ENCODE measurements at regions not wholly inside any gene's neighbourhood (a gene's known extent, or its start where the extent isn't known, plus 50 kb on each side); places are given as distances from the start of the nearest gene placed in this dataset.

DNA sequence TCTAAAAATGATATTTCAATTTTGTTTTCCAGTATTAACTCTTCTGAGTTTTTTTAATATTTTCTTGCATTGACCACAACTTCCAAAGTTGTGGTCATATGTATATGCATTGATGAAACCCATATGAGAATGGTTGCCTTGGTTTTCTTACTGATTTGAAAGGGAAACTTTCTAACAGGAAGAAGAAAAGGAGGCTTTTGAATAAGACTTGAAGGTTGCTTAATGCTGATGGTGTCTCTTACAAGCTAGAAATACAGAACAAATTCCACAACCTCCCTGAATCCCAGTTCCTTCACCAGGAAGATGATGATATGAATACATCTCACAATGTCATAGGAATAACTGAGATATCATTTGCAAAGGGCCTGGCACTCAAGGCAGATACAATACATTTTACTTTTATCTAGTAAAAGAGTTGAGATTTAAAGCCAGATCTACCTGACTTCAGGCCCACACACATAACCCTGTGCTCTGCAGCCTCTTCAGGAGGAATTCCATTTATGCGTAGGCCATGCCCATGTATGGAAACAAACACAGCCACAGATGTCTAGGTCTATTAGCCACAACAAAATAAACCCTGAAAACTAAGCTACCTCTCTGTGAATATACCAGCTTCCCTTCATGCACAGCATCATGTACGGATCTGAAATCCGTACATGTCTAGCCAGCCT is 165.4 kb upstream of the PLEKHG7 start:
- H3K4me3 ChIP-seq, result no peak overlapping the region
- H3K36me3 ChIP-seq, result no peaks in the 10 kb centered on the region
- DNase-seq, result no peak
- H3K27me3 ChIP-seq, result no peaks in the 10 kb centered on the region
- no peaks in the 10 kb centered on the region for H3K9me3 ChIP-seq

DNA sequence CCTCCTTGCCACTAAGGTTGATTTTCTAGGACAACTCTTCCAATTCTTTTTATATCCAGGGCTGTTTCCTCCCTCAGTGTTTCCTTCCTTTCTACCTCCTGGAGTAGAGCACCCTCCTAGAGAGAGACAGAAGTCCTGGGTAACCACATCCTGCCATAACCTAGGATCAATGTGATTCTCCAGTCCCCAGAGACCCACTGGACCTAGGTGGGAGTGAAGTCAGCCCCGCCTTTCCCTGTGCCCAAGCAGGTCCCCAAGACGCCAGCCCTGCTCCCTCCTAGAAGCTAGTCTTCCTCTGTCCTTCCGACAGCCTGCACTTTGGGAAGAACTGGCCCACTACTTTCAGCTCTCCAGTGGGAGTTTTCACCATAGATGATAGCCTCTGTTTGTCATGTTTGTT is 166.8 kb upstream of the PLEKHG7 start:
- no peak for DNase-seq
- Histone ChIP-seq H3K36me3 (no peaks in the 10 kb centered on the region), H3K4me3 (no peak overlapping the region), H3K9me3 (no peaks in the 10 kb centered on the region), H3K27me3 (no peaks in the 10 kb centered on the region)

DNA sequence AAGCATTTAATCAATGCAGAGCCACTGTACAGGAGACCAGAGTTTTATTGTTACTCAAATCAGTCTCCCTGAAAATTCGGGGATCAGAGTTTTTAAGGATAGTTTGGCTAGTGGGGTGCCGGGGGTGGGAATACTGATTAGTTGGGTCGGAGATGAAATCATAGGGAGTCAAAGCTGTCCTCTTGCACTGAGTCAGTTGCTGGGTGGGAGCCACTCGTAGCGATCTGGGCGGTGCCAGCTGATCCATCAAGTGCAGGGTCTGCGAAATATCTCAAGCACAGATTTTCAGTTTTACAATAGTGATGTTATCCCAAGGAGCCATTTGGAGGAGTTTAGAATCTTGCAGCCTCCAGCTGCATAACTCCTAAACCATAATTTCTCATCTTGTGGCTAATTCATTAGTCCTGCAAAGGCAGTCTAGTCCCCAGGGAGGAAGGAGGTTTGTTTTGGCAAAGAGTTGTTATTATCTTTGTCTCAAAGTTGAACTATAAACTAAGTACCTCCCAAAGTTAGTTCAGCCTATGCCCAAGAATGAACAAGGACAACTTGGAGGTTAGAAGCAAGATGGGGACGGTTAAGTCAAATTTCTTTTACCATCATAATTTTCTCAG is 169.4 kb upstream of the PLEKHG7 start:
- H3K4me3 ChIP-seq, result no peak overlapping the region
- H3K36me3 ChIP-seq, result no peaks in the 10 kb centered on the region
- H3K9me3 ChIP-seq, result no peaks in the 10 kb centered on the region
- DNase-seq, result no peak
- no peaks in the 10 kb centered on the region for H3K27me3 ChIP-seq

DNA sequence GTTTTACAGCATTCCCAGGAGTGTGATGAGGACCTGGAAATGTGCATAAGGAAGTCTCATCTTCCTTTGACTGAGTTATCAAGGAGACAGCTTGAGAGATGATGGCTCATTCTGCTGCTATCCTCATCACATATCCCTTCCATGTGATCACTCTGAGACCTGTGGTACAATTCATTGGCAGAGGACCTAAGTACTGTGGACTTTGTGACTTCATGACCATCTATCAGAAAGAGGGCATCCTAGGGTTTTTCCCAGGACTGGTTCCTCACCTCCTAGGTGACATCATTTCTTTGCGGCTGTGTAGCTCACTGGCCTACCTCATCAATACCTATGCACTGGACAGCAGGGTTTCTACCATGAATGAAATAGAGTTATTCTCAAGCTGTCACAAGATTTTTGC is 172.1 kb upstream of the PLEKHG7 start:
- H3K36me3 ChIP-seq, result no peaks in the 10 kb centered on the region
- no peak overlapping the region for H3K4me3 ChIP-seq
- no peak for DNase-seq
- no peaks in the 10 kb centered on the region for H3K9me3 ChIP-seq
- H3K27me3 ChIP-seq, result no peaks in the 10 kb centered on the region

DNA sequence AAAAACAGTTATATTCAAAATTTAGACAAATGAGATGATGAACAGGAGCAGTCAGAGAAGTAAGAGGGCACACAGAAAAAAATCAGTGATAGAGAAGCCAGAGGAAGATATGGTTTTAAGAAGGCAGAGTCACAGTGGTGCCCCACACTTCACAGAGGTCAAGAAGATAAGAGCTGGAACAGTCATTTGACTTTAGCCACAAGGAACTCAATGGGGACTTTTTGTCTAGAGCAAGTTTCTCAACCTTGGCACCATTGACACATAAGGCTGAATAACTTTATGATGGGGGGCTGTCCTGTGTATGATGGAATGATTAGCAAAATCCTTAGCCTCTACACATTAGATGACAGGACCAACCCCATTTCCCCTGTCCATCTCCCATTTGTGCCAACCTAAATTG is 172.8 kb upstream of the PLEKHG7 start:
- H3K4me3 ChIP-seq, result no peak overlapping the region
- H3K9me3 ChIP-seq, result no peaks in the 10 kb centered on the region
- no peaks in the 10 kb centered on the region for H3K27me3 ChIP-seq
- DNase-seq, result no peak
- no peaks in the 10 kb centered on the region for H3K36me3 ChIP-seq

DNA sequence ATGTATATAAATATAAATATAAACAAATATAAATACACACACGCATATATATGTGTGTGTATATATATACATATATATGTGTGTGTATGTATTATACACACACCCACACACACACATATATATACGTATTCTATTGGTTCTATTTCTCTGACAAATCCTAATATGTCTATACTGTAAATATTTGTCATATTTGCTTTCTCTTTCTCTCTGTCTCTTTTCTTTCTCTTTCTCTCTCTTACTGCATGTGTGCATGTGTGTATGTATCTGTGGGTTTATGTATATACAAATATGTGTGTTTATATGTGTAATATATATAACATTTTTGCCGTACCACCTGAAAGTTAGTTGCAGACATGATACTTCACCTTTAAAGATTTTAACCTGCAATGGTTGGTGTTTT is 174.2 kb upstream of the PLEKHG7 start:
- H3K9me3 ChIP-seq, result no peaks in the 10 kb centered on the region
- no peak for DNase-seq
- no peaks in the 10 kb centered on the region for H3K27me3 ChIP-seq
- no peak overlapping the region for H3K4me3 ChIP-seq
- no peaks in the 10 kb centered on the region for H3K36me3 ChIP-seq

DNA sequence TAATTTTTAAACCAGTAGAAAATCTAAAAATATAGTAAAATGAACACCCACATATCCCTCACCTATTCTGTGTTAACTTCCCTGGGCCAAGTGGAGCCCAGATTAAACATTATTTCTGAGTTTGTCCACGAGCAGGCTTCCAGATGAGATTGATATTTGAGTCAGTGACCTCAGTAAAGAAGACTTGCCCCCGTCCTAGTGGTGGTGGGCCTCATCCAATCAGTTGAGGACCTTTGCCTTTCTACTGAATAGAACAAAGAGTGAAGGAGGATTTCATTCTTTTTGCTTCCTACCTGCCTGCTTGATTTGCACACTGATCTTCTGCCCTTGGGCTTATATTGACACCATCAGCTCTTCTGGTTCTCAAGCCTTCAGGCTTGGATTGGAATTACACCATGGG is 174.7 kb upstream of the PLEKHG7 start:
- Histone ChIP-seq H3K36me3 (no peaks in the 10 kb centered on the region), H3K9me3 (no peaks in the 10 kb centered on the region), H3K4me3 (no peak overlapping the region), H3K27me3 (no peaks in the 10 kb centered on the region)
- no peak for DNase-seq

DNA sequence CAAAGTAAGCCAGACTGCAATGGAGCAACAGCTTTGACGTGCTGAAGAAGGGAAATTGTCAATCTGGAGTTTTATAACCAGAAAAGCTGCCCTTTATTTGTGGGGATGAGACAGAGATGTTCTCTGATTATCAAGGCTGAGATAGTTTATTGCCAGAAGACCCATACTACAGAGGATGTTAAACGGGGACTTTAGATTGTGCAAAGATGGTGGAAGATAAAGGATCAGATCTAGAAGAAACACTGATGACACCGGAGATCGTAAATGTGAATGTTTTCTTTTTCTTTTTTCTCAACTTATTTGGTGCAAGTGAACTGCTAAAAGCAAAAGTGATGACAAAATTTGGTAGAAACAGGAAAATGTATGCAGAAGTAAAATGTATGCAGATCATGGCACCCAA is 178.3 kb upstream of the PLEKHG7 start:
- Histone ChIP-seq H3K4me3 (no peak overlapping the region), H3K9me3 (no peaks in the 10 kb centered on the region), H3K36me3 (no peaks in the 10 kb centered on the region), H3K27me3 (no peaks in the 10 kb centered on the region)
- DNase-seq, result no peak

DNA sequence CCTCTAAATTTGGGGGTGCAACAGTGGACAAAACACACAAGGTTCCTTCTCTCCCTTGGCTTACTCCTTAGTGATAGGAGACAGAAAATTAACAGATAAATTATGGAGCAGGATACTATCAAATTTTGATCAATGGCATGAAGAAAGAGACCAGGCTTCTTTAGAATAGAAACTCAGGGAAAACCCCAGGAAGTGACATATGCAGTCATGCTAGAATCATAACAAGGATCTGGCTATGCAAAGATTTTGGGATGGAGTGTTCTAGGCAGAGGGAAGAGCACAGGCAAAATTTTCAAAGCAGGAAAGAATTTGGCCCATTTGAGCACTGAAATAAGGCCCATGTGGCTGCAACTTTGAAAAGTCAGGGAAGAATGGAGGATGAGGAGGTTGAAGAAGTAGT is 182.3 kb upstream of the PLEKHG7 start:
- no peaks in the 10 kb centered on the region for H3K36me3 ChIP-seq
- H3K4me3 ChIP-seq, result no peak overlapping the region
- DNase-seq, result no peak
- no peaks in the 10 kb centered on the region for H3K27me3 ChIP-seq
- no peaks in the 10 kb centered on the region for H3K9me3 ChIP-seq

DNA sequence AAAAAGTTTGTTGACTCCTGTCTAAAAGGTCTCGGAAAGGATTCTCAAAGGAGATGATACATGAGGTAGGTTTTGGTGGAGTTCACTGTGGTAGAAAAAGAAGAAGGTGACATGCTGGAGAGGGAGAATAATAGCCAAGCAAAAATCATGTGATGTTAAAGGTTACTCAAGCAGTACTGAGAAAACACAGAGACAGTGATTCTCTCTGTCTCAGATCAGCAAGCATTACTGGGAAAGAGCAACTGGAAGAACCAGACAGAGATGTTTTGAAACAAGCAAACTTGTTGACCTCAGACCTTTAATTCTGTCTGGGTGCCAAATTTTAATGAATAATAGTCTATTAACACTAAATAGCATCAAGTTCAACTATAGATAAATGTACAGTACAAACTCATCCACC is 183.5 kb upstream of the PLEKHG7 start:
- Histone ChIP-seq H3K9me3 (no peaks in the 10 kb centered on the region), H3K36me3 (no peaks in the 10 kb centered on the region), H3K4me3 (no peak overlapping the region), H3K27me3 (no peaks in the 10 kb centered on the region)
- DNase-seq, result no peak

DNA sequence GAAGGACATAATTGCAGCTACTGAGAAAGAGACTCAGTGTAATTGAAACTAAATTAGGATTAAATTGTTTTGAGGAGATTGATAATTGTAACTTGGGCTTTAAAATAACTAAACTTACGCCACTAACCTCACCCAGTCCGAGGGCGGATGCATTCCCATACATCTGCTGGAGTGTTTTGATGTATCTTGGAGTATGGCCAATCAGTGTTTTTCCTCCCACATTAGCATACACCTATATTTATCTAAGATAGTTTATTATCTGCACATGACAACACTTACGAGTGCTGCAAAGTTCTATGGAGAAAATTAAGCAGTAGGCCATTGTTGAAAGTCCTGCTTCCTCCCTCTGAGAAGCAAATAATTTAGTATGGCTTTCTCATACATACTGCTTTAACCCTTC is 184.7 kb upstream of the PLEKHG7 start:
- Histone ChIP-seq H3K4me3 (no peak overlapping the region), H3K36me3 (no peaks in the 10 kb centered on the region), H3K9me3 (no peaks in the 10 kb centered on the region), H3K27me3 (no peaks in the 10 kb centered on the region)
- no peak for DNase-seq

DNA sequence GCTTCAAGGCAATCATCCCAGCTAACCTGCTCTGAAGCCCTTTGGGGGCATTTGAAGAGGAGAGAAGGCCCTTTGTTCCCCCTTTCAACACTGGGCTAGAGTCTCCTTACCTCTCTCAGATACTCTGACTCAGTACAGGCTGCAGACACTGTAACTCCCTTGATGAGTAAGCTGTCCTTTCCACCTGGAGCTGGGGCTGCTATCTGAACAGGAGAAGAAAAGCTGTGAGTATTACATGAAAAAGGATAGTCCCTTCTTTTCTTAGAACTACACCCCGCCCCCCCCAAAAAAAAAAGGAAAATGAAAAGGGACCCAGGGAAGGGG is 186.6 kb upstream of the PLEKHG7 start:
- Histone ChIP-seq H3K9me3 (no peaks in the 10 kb centered on the region), H3K36me3 (no peaks in the 10 kb centered on the region), H3K27me3 (no peaks in the 10 kb centered on the region), H3K4me3 (no peak overlapping the region)
- DNase-seq, result no peak

DNA sequence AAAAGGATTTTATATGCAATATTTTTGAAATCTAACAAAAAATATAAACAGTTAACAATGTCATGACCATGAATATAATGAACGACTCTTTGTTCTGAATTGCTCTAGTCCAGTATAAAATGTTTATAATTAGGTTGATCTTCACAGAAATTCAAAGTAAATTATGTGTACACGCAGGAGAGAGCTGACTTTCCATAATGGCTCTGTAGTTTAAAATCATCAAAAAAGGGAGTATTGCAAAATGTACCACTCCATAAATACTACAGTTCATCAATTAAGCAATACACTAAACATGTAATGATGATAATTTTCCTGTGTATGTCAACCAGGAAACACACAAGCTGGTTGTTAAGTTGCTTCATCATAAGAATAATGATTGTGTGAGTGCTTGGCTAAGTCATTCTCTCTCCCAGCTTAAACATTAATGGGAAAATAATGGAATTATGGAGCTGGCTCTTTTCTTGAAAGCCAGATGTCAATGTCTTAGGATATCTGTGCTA is 189.5 kb upstream of the PLEKHG7 start:
- H3K27me3 ChIP-seq, result no peaks in the 10 kb centered on the region
- no peaks in the 10 kb centered on the region for H3K9me3 ChIP-seq
- no peak overlapping the region for H3K4me3 ChIP-seq
- H3K36me3 ChIP-seq, result no peaks in the 10 kb centered on the region
- no peak for DNase-seq

DNA sequence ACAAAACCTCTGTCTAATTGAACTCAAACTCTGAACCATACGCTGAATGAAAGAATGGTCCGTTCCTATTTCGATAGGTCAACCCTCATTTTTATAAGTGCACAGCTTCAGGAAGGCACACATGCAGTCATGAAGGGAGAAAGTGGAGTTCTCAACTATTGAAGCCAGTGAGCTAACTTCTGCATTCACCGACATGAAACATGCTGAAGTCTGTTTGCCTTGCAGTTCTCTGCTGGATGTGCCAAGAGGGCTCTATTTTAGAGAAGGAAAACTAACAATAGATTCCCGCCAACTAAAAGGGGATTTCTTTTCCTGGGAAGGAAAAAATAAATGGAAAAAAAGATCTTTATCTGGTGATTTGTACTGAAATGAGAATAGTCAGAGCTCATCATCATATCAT is 191.0 kb upstream of the PLEKHG7 start:
- H3K9me3 ChIP-seq, result no peaks in the 10 kb centered on the region
- H3K36me3 ChIP-seq, result no peaks in the 10 kb centered on the region
- no peaks in the 10 kb centered on the region for H3K27me3 ChIP-seq
- no peak overlapping the region for H3K4me3 ChIP-seq
- no peak for DNase-seq

DNA sequence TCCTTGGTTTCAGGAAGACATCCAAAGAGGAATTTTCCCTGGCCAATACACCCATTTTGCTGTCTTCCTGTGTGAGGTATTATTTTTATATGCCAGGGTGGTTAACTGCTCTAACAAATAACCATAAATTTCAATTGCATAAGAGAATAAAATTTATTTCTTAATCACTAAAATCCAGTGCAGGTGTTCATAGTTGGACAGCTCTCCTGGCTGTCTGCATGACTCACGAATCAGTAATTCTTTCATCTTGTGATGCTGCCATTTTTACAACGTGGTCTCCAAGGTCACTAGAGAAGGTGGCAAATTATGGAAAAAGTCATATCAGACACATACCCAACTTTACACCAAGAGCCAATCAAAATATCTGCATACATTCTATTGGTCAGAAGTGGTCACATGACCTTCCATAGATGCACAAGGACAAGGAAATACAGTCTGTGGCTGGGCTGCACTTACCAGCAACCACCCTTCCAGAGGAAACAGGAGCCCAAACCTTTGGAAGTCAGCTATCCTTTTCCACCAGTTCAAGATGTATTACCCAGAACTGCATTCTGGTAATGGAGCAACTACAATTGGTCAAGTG is 193.5 kb upstream of the PLEKHG7 start:
- H3K27me3 ChIP-seq, result no peaks in the 10 kb centered on the region
- no peak overlapping the region for H3K4me3 ChIP-seq
- H3K36me3 ChIP-seq, result no peaks in the 10 kb centered on the region
- no peak for DNase-seq
- H3K9me3 ChIP-seq, result no peaks in the 10 kb centered on the region

DNA sequence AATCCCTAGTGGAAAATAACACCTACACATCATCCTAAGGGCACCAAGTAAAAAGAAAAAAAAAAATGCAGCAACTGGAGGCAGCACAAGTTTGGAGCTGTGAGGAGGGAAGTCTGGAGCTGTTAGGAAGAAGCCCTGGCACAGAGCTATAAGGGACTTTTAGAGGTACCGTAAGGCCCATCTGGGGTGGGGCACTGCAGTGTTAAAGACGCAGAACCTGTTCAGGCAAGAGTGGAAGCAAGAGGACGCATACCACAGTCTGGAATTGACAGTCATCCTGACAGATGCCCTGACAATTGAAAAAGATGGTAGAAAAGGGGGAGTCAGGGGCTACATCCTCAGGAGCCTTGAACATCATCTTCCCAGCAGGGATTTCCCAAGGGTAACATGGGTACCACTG is 195.9 kb upstream of the PLEKHG7 start:
- no peak overlapping the region for H3K4me3 ChIP-seq
- no peaks in the 10 kb centered on the region for H3K9me3 ChIP-seq
- no peaks in the 10 kb centered on the region for H3K36me3 ChIP-seq
- no peaks in the 10 kb centered on the region for H3K27me3 ChIP-seq
- no peak for DNase-seq

DNA sequence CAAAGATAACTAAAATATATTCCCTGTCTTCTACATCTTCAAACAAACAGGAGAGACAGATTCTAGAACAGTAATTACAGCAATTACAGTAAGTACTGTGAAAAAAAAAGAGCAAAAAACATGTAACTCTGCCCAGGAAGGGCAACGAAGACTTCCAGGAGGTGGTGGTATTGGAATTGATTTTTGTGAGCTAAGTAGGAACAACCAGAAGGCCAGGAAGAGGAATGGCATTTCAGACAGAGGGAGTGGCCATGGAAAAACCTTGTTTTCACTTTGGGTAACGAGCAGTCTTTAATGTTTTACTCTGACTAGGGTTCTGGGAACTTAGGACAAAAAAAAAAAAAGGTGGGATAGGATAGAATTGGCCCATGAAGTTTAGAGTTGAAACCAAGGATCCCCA is 196.3 kb upstream of the PLEKHG7 start:
- no peak overlapping the region for H3K4me3 ChIP-seq
- H3K36me3 ChIP-seq, result no peaks in the 10 kb centered on the region
- H3K9me3 ChIP-seq, result no peaks in the 10 kb centered on the region
- no peak for DNase-seq
- H3K27me3 ChIP-seq, result no peaks in the 10 kb centered on the region

Measured in MG63 (cell line).